SU-DHL-6 (cell line): ENCODE measurements at regions not wholly inside any gene's neighbourhood (a gene's known extent, or its start where the extent isn't known, plus 50 kb on each side); places are given as distances from the start of the nearest gene placed in this dataset.

Experiments
- H2AFZ ChIP-seq: fragments of 200-600 bp; sonication (generic); 2 replicates; pipeline ENCODE4 v1.6.1; 2014; ENCODE audit warnings: low read depth, mild to moderate bottlenecking, moderate library complexity, mixed read lengths, antibody characterized with exemption, low read length; ENCODE audit not compliant: severe bottlenecking
- H3F3A ChIP-seq: fragments of 200-600 bp; shearing (Covaris generic); 2 replicates; pipeline ENCODE4 v1.6.0; 2016; ENCODE audit warnings: antibody characterized with exemption, mild to moderate bottlenecking; ENCODE audit not compliant: insufficient read depth
- H3K27ac ChIP-seq: fragments of 200-600 bp; sonication (generic); 2 replicates; pipeline ENCODE4 v1.5.1; 2016; ENCODE audit warnings: low read depth, mild to moderate bottlenecking, low read length, moderate library complexity, mixed read lengths
- H3K27me3 ChIP-seq: fragments of 200-600 bp; sonication (generic), shearing (Covaris generic); 2 replicates; pipeline ENCODE4 v1.6.0; 2014; ENCODE audit warnings: mild to moderate bottlenecking, low read length
- H3K36me3 ChIP-seq: fragments of 200-600 bp; sonication (generic); 2 replicates; pipeline ENCODE4 v1.6.1; 2014; ENCODE audit warnings: mild to moderate bottlenecking, low read length, mixed read lengths
- H3K4me2 ChIP-seq: fragments of 300-600, 200-600 bp; shearing (Covaris generic), sonication (generic); 2 replicates; pipeline ENCODE4 v1.6.0; 2014; ENCODE audit warnings: low read length, low read depth, mild to moderate bottlenecking; ENCODE audit not compliant: poor library complexity, severe bottlenecking
- H3K4me3 ChIP-seq: fragments of 200-600 bp; sonication (generic); 2 replicates; pipeline ENCODE4 v1.5.1; 2014; ENCODE audit warnings: antibody characterized with exemption, low read length, mild to moderate bottlenecking, mixed read lengths; ENCODE audit not compliant: insufficient read depth, poor library complexity, severe bottlenecking
- H3K79me2 ChIP-seq: fragments of 200-600 bp; sonication (generic); 2 replicates; pipeline ENCODE4 v1.6.1; 2014; ENCODE audit warnings: mild to moderate bottlenecking, low read length, moderate library complexity; ENCODE audit not compliant: insufficient read depth
- H3K9ac ChIP-seq: fragments of 200-600 bp; sonication (generic); 2 replicates; pipeline ENCODE4 v1.7.0; 2014; ENCODE audit warnings: mild to moderate bottlenecking, low read length
- H3K9me2 ChIP-seq: fragments of 200-600 bp; sonication (generic); replicated peaks from 2 replicates; pipeline ENCODE4 v1.6.1; 2014; ENCODE audit warnings: low read length; ENCODE audit not compliant: insufficient read depth
- H3K9me3 ChIP-seq: fragments of 200-600 bp; sonication (generic); 2 replicates; pipeline ENCODE4 v1.6.1; 2014; ENCODE audit warnings: low read length, mixed read lengths; ENCODE audit not compliant: insufficient read depth
- H4K20me1 ChIP-seq: fragments of 200-600 bp; sonication (generic); 2 replicates; pipeline ENCODE4 v1.6.1; 2014; ENCODE audit warnings: low read depth, mild to moderate bottlenecking, antibody characterized with exemption, low read length, moderate library complexity, mixed read lengths
- CTCF ChIP-seq: fragments of 200-600 bp; sonication (generic); IDR thresholded peaks from one replicate; pipeline ENCODE4 v1.5.1; 2017; ENCODE audit warnings: antibody characterized with exemption, mild to moderate bottlenecking, low read length, moderate library complexity; ENCODE audit not compliant: insufficient read depth, poor library complexity, severe bottlenecking
- EZH2phosphoT487 ChIP-seq: fragments of 200-600 bp; sonication (generic), shearing (Covaris generic); conservative IDR thresholded peaks from 2 replicates; pipeline ENCODE4 v1.6.1; 2018; ENCODE audit warnings: mild to moderate bottlenecking, antibody characterized with exemption, low read length, moderate library complexity, mixed read lengths

GRCh38 chr12:102736328-102736727 lies 180.7 kb downstream of the PAH start:
- Histone ChIP-seq H3K9me3 (no peaks in the 10 kb centered on the region), H3K36me3 (no peaks in the 10 kb centered on the region), H3K27me3 (no peaks in the 10 kb centered on the region), H4K20me1 (no peaks in the 10 kb centered on the region), H3K79me2 (no peaks in the 10 kb centered on the region), H3K4me3 (no peak overlapping the region), H3F3A (no peaks in the 10 kb centered on the region), H3K4me2 (no peak overlapping the region), H3K9me2 (no peaks in the 10 kb centered on the region), H3K9ac (no peak overlapping the region), H2AFZ (no peak overlapping the region), H3K27ac (no peak overlapping the region)
- TF ChIP-seq EZH2phosphoT487 (no peak), CTCF (no peak)

GRCh38 chr12:102735104-102735503 lies 181.9 kb downstream of the PAH start:
- Histone ChIP-seq H3K4me3 (no peak overlapping the region), H3K9ac (no peak overlapping the region), H3K9me2 (no peaks in the 10 kb centered on the region), H3K27me3 (no peaks in the 10 kb centered on the region), H3K36me3 (no peaks in the 10 kb centered on the region), H3K4me2 (no peak overlapping the region), H3F3A (no peaks in the 10 kb centered on the region), H3K9me3 (no peaks in the 10 kb centered on the region), H4K20me1 (no peaks in the 10 kb centered on the region), H2AFZ (no peak overlapping the region), H3K27ac (no peak overlapping the region), H3K79me2 (no peaks in the 10 kb centered on the region)
- TF ChIP-seq CTCF, result no peak
- no peak for TF ChIP-seq EZH2phosphoT487

- no peak overlapping the region for H3K9ac ChIP-seq
Measured at GRCh38 chr12:102730996-102731395, 186.0 kb downstream of the PAH start.

More at GRCh38 chr12:102730996-102731395, 186.0 kb downstream of the PAH start:
- Histone ChIP-seq H3K36me3 (no peaks in the 10 kb centered on the region), H2AFZ (no peak overlapping the region), H4K20me1 (no peaks in the 10 kb centered on the region), H3K79me2 (no peaks in the 10 kb centered on the region), H3K4me2 (no peak overlapping the region), H3K27me3 (no peaks in the 10 kb centered on the region), H3K4me3 (no peak overlapping the region), H3K27ac (no peak overlapping the region), H3K9me3 (no peaks in the 10 kb centered on the region), H3K9me2 (no peaks in the 10 kb centered on the region), H3F3A (no peaks in the 10 kb centered on the region)
- no peak for TF ChIP-seq CTCF
- no peak for TF ChIP-seq EZH2phosphoT487
